Loucy (cell line): ENCODE measurements at regions not wholly inside any gene's neighbourhood (a gene's known extent, or its start where the extent isn't known, plus 50 kb on each side); places are given as distances from the start of the nearest gene placed in this dataset.

ENCODE experiments used
- EZH2phosphoT487 ChIP-seq: fragments of 200-600 bp; IDR thresholded peaks from 2 replicates; pipeline ENCODE4 v1.6.1; 2018; ENCODE audit warnings: antibody characterized with exemption, mild to moderate bottlenecking, moderate library complexity, borderline replicate concordance
- TF ChIP-seq, protein P1 (sequence below): fragments of 200-600 bp; sonication (generic); conservative IDR thresholded peaks from 2 replicates; pipeline ENCODE4 v1.5.1; 2014; ENCODE audit warnings: mild to moderate bottlenecking, antibody characterized with exemption, low read length

DNA sequence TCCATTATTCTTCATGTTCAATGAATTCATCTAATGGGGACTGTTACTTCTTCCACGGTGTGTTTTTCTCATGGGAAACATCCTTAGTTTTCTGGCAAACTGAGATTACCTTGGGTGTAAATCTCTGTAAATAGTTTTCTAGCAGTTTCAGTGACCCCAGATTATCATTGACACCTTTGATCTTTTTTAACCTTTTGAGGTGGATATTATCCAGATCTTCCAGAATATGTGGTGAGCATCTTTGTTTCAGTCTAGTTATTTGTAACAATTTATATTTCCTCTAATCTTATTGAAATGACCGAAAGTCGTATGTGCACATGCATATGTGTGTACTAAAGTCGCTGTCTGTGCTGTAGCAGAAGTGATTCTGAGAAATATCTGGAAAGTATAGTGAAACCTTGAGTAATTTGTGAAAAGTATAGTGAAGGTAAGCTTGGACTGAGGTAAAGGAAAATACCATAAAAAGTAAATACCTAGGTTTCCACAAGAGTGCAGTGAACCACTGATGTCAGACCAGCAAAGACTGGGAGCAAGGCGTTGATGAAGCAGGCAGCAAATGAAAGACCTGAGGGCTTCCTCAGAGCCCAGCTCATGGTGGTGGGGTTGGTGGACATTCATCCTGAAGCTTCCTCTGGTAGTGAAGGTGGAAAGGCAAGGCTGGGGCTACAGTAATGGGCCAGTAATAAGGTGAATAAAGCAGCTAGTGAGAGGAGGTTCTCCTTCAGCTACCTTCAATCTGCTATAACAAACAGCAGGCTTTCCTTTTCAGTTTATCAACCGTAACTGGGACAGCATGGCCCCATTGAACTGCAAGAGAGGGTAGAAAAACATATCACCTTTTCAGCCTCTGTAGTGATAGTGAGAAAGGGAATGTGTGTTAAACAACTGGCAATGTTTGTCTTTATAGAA is 480.2 kb upstream of the FBXO33 start:
- TF ChIP-seq, protein P1, sequence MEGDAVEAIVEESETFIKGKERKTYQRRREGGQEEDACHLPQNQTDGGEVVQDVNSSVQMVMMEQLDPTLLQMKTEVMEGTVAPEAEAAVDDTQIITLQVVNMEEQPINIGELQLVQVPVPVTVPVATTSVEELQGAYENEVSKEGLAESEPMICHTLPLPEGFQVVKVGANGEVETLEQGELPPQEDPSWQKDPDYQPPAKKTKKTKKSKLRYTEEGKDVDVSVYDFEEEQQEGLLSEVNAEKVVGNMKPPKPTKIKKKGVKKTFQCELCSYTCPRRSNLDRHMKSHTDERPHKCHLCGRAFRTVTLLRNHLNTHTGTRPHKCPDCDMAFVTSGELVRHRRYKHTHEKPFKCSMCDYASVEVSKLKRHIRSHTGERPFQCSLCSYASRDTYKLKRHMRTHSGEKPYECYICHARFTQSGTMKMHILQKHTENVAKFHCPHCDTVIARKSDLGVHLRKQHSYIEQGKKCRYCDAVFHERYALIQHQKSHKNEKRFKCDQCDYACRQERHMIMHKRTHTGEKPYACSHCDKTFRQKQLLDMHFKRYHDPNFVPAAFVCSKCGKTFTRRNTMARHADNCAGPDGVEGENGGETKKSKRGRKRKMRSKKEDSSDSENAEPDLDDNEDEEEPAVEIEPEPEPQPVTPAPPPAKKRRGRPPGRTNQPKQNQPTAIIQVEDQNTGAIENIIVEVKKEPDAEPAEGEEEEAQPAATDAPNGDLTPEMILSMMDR, result no peak
- no peak for TF ChIP-seq EZH2phosphoT487
